K562 (cell line): ENCODE measurements at regions not wholly inside any gene's neighbourhood (a gene's known extent, or its start where the extent isn't known, plus 50 kb on each side); places are given as distances from the start of the nearest gene placed in this dataset.

ENCODE experiments used
- ATAC-seq: fragments of 200-7000 bp; cut with Tn5 transposase; 3 replicates; pipeline ENCODE4 v1.9.1; 2020; ENCODE audit warnings: moderate library complexity
- BruUV-seq: library from RNA; stranded (reverse); fragments of 400-500 nt; replicated peaks from 2 replicates; lab custom pipeline; 2021; lab: Mats Ljungman, UMichigan
- CTCF ChIA-PET: fragments of 300-600 bp; formaldehyde crosslinking; extraction: SDS; loops from one replicate; lab custom pipeline; 2021; ENCODE audit warnings: low intra/inter-chr PET ratio; lab: Yijun Ruan, JAX
- POLR2A ChIA-PET: fragments of 300-600, 350-650 bp; sonication (Branson Sonifier 250); formaldehyde crosslinking; extraction: SDS; loops from one replicate; lab custom pipeline; 2021; ENCODE audit warnings: antibody characterized with exemption, inconsistent platforms; lab: Yijun Ruan, JAX
- DNase-seq, 4 experiments: peaks; one replicate each; pipeline versions ENCODE4 v3.0.0 to v3.0.0-alpha.2; 2011 to 2018; ENCODE audit warnings: low spot score in 3 of 4, mixed read lengths in 3 of 4; ENCODE audit errors: extremely low read depth in 1 of 4
- FAIRE-seq: peaks from 2 replicates; lab custom pipeline; 2011; peaks lifted over from hg19 to GRCh38; lab: Jason Lieb, UNC
- H2AFZ ChIP-seq: 2 replicates; pipeline ENCODE4 v1.6.0; 2011; ENCODE audit warnings: low read depth, low read length, control low read depth, inconsistent platforms
- H3K27ac ChIP-seq: fragments of 200-600 bp; 3 replicates; pipeline ENCODE4 v1.8.0; 2011; ENCODE audit warnings: low read depth, mild to moderate bottlenecking, control low read depth, inconsistent platforms, low read length, moderate library complexity, mixed read lengths; ENCODE audit errors: extremely low read depth
- H3K27me3 ChIP-seq, 2 experiments: fragments of 300-600 bp in 1 of 2; 2 replicates in 1 of 2; 3 replicates in 1 of 2; pipeline versions ENCODE4 v1.6.0 to v1.8.0; 2011; ENCODE audit warnings: inconsistent platforms in 2 of 2, low read length in 2 of 2, mild to moderate bottlenecking in 1 of 2, mixed read lengths in 1 of 2, moderate library complexity in 1 of 2; ENCODE audit not compliant: control insufficient read depth in 2 of 2, insufficient read depth in 2 of 2
- H3K36me3 ChIP-seq: fragments of 300-600 bp; 3 replicates; pipeline ENCODE4 v1.8.0; 2011; ENCODE audit warnings: mild to moderate bottlenecking, low read length, inconsistent platforms; ENCODE audit not compliant: control insufficient read depth, insufficient read depth
- H3K4me1 ChIP-seq, 2 experiments: fragments of 200-600 bp in 1 of 2; replicated peaks in 1 of 2; 2 replicates in 1 of 2; 3 replicates in 1 of 2; pipeline versions ENCODE4 v1.5.1 to v1.8.0; 2011; ENCODE audit warnings: inconsistent platforms in 2 of 2, low read length in 2 of 2, mild to moderate bottlenecking in 1 of 2, mixed read lengths in 1 of 2, moderate library complexity in 1 of 2; ENCODE audit not compliant: control insufficient read depth in 2 of 2, insufficient read depth in 2 of 2
- H3K4me2 ChIP-seq: 2 replicates; pipeline ENCODE4 v1.6.1; 2011; ENCODE audit warnings: low read length, control low read depth, inconsistent platforms, mixed read lengths; ENCODE audit not compliant: insufficient read depth
- H3K4me3 ChIP-seq: fragments of 200-600 bp; sonication (generic), shearing (Covaris generic); 2 replicates; pipeline ENCODE4 v1.5.1; 2016; ENCODE audit warnings: control low read depth, inconsistent platforms
- H3K79me2 ChIP-seq: fragments of 200-600 bp; 3 replicates; pipeline ENCODE4 v1.8.0; 2011; ENCODE audit warnings: low read length, inconsistent platforms; ENCODE audit not compliant: control insufficient read depth, insufficient read depth
- H3K9ac ChIP-seq, 2 experiments: 2 replicates each; pipeline versions ENCODE4 v1.6.0 to v1.6.1; 2011; ENCODE audit warnings: low read depth in 2 of 2, low read length in 2 of 2, control low read depth in 1 of 2, inconsistent platforms in 1 of 2, mild to moderate bottlenecking in 1 of 2, mixed read lengths in 1 of 2; ENCODE audit not compliant: insufficient read depth in 1 of 2
- H3K9me1 ChIP-seq: one replicate; pipeline ENCODE4 v1.6.0; 2011; ENCODE audit warnings: inconsistent platforms, mild to moderate bottlenecking, low read length, moderate library complexity; ENCODE audit not compliant: control insufficient read depth, insufficient read depth
- H3K9me3 ChIP-seq: replicated peaks from 2 replicates; pipeline ENCODE4 v1.5.1; 2011; ENCODE audit warnings: low read depth, low read length, inconsistent platforms; ENCODE audit not compliant: control insufficient read depth, insufficient read depth
- H4K20me1 ChIP-seq: replicated peaks from 2 replicates; pipeline ENCODE4 v1.6.1; 2011; ENCODE audit warnings: low read length, inconsistent platforms, mixed read lengths; ENCODE audit not compliant: control insufficient read depth, insufficient read depth
- KLF16 ChIP-seq: IDR thresholded peaks from 2 replicates; pipeline ENCODE4 v1.6.1; 2016; ENCODE audit warnings: antibody characterized with exemption
- RHOXF2B ChIP-seq: fragments of 250-450 bp; sonication (Bioruptor Pico); conservative IDR thresholded peaks from 2 replicates; pipeline ENCODE4 v1.5.1; 2021
- SREBF2 ChIP-seq: sonication (generic); formaldehyde crosslinking; IDR thresholded peaks from 2 replicates; pipeline ENCODE4 v1.4.0; 2020; ENCODE audit warnings: mild to moderate bottlenecking, missing genetic modification reagents
- WGBS: fragments of 100-300 bp; shearing (Covaris generic); methylation state at CpG from one replicate; pipeline ENCODE4 v1.1.6; 2016; ENCODE audit warnings: low coverage, mixed read lengths; ENCODE audit not compliant: insufficient coverage; ENCODE audit errors: missing lambda C conversion rate; 5-methylcytosine and 5-hydroxymethylcytosine counted together
- in situ Hi-C: fragments of 300-500 bp; cut with MboI; formaldehyde crosslinking; loops from 4 replicates; pipeline ENCODE4 v1.15.0; 2018; ENCODE audit warnings: inconsistent platforms, mixed read lengths
- intact Hi-C: fragments of 100-400 bp; cut with micrococcal nuclease; formaldehyde crosslinking; loops from 2 replicates; pipeline ENCODE4 v1.14.2; 2022
- TF ChIP-seq, protein P1 (sequence below): fragments of 250-450 bp; sonication (Bioruptor Pico); IDR thresholded peaks from 2 replicates; pipeline ENCODE4 v1.8.0; 2022; ENCODE audit warnings: moderate library complexity, mild to moderate bottlenecking, inconsistent platforms

DNA sequence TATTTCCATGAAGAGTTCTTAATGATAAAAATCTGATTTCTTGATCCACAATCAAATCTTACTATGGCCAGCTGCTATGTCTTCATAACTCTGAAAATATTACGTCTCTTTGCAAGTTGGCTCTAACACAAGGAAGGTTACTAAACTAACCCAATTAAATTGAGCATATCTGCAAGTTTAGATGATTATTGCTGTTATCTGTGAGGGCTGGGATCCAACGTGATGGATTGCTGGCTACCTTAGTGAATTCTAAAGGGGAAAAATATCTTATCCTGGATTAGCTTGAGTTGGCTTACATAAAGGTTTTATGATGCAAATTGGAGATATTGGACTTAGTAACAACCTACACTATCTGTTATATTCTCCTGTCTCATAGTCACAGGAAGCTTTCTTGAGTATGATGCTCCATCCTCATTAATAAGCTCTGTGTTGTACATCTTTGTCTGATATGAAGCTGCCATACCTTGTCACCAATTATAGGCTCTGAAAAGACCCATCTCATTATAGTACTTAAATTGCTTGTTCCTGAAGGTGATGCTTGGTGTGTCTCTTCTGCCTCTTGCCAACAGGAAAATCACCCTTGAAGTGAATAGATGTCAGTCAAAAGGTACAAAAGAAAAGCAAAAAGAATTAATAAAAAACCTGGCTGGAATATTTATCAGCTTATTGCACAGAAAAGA, 733.0 kb upstream of the MEF2C start:
- in situ Hi-C loops = no loop called here
- no peak overlapping the region for H3K27ac ChIP-seq
- WGBS = 5% methylated on average over 2 of the region's 2 CpGs
- POLR2A ChIA-PET = no interaction called here
- DNase-seq (no peak), FAIRE-seq (no peak), ATAC-seq (no peak)
- intact Hi-C loops = no loop called here
- H3K4me1 ChIP-seq = no peaks in the 10 kb centered on the region
- H3K9ac ChIP-seq = no peak overlapping the region
- no peaks in the 10 kb centered on the region; the same call in 2 of the 3 replicates for H3K36me3 ChIP-seq
- no peaks in the 10 kb centered on the region for H4K20me1 ChIP-seq
- CTCF ChIA-PET = interaction anchor here (0.5 to 0.6 kb wide), 2 partner anchors 27 to 892 kb away, joined by 3 read pairs; no protein-coding TSS in a partner anchor
- no peaks in the 10 kb centered on the region for H3K27me3 ChIP-seq
- no TSS peak for BruUV-seq
- H2AFZ ChIP-seq = no peak overlapping the region
- H3K9me1 ChIP-seq = no peaks in the 10 kb centered on the region
- H3K79me2 ChIP-seq = no peaks in the 10 kb centered on the region
- H3K4me3 ChIP-seq = no peak overlapping the region
- H3K4me2 ChIP-seq = no peak overlapping the region
- H3K9me3 ChIP-seq = no peaks in the 10 kb centered on the region
- TF ChIP-seq KLF16 = no peak
- TF ChIP-seq, protein P1, sequence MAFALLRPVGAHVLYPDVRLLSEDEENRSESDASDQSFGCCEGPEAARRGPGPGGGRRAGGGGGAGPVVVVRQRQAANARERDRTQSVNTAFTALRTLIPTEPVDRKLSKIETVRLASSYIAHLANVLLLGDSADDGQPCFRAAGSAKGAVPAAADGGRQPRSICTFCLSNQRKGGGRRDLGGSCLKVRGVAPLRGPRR = no peak
- TF ChIP-seq SREBF2 = no peak
- no peak for TF ChIP-seq RHOXF2B (CRISPR knock-in tag)
